Ishikawa (cell line): ENCODE measurements at regions not wholly inside any gene's neighbourhood (a gene's known extent, or its start where the extent isn't known, plus 50 kb on each side); places are given as distances from the start of the nearest gene placed in this dataset.

ENCODE experiments used
- CEBPB ChIP-seq: IDR thresholded peaks from 2 replicates; pipeline ENCODE4 v1.6.1; 2012
- CREB1 ChIP-seq: IDR thresholded peaks from 2 replicates; pipeline ENCODE4 v1.6.1; 2012; ENCODE audit warnings: low read depth
- EGR1 ChIP-seq: IDR thresholded peaks from 2 replicates; pipeline ENCODE4 v1.6.1; 2012
- EP300 ChIP-seq: IDR thresholded peaks from 2 replicates; pipeline ENCODE4 v1.6.1; 2012; ENCODE audit warnings: borderline replicate concordance
- NFIC ChIP-seq: IDR thresholded peaks from 2 replicates; pipeline ENCODE4 v1.6.1; 2012
- RAD21 ChIP-seq: IDR thresholded peaks from 2 replicates; pipeline ENCODE4 v1.6.1; 2012; ENCODE audit warnings: low read depth
- TAF1 ChIP-seq: IDR thresholded peaks from 2 replicates; pipeline ENCODE4 v1.6.1; 2012; ENCODE audit warnings: low read depth, mild to moderate bottlenecking
- TCF12 ChIP-seq: IDR thresholded peaks from 2 replicates; pipeline ENCODE4 v1.6.1; 2012; ENCODE audit warnings: low read depth
- YY1 ChIP-seq: IDR thresholded peaks from 2 replicates; pipeline ENCODE4 v1.6.1; 2012; ENCODE audit warnings: low read depth
- TF ChIP-seq, protein P1 (sequence below): IDR thresholded peaks from 2 replicates; pipeline ENCODE4 v1.6.1; 2012
- TF ChIP-seq, protein P2 (sequence below): IDR thresholded peaks from 2 replicates; pipeline ENCODE4 v1.6.1; 2012
- TF ChIP-seq, protein P3 (sequence below): IDR thresholded peaks from 2 replicates; pipeline ENCODE4 v1.6.1; 2012; ENCODE audit warnings: low read depth, mild to moderate bottlenecking

DNA sequence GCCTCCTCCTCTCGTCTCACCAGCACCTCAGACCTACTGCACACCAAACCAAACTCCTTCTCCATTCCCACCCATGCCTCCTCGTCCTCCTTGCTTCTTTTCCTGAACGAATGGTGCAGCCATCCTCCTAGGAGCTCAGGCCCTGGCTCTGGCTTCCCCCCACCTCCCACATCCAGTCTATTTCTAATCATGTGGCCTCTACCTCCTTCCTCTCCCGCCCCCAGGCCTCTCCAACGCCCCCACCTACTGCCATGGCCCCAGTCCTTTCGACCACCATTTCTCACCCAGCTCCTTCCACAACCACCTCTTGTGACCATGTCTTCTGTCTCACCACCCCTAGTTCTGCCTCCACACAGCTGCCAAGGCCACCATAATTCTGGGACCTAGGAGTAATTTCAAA, 127.1 kb downstream of the PJA1 start:
- no peak for TF ChIP-seq CEBPB
- no peak for TF ChIP-seq NFIC
- no peak for TF ChIP-seq RAD21
- TF ChIP-seq CREB1 = no peak
- TF ChIP-seq, protein P1, sequence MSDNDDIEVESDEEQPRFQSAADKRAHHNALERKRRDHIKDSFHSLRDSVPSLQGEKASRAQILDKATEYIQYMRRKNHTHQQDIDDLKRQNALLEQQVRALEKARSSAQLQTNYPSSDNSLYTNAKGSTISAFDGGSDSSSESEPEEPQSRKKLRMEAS = no peak
- TF ChIP-seq YY1 = no peak
- no peak for TF ChIP-seq EP300
- TF ChIP-seq, protein P2, sequence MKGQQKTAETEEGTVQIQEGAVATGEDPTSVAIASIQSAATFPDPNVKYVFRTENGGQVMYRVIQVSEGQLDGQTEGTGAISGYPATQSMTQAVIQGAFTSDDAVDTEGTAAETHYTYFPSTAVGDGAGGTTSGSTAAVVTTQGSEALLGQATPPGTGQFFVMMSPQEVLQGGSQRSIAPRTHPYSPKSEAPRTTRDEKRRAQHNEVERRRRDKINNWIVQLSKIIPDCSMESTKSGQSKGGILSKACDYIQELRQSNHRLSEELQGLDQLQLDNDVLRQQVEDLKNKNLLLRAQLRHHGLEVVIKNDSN = no peak
- TF ChIP-seq EGR1 = no peak
- TF ChIP-seq TAF1 = no peak
- TF ChIP-seq, protein P3, sequence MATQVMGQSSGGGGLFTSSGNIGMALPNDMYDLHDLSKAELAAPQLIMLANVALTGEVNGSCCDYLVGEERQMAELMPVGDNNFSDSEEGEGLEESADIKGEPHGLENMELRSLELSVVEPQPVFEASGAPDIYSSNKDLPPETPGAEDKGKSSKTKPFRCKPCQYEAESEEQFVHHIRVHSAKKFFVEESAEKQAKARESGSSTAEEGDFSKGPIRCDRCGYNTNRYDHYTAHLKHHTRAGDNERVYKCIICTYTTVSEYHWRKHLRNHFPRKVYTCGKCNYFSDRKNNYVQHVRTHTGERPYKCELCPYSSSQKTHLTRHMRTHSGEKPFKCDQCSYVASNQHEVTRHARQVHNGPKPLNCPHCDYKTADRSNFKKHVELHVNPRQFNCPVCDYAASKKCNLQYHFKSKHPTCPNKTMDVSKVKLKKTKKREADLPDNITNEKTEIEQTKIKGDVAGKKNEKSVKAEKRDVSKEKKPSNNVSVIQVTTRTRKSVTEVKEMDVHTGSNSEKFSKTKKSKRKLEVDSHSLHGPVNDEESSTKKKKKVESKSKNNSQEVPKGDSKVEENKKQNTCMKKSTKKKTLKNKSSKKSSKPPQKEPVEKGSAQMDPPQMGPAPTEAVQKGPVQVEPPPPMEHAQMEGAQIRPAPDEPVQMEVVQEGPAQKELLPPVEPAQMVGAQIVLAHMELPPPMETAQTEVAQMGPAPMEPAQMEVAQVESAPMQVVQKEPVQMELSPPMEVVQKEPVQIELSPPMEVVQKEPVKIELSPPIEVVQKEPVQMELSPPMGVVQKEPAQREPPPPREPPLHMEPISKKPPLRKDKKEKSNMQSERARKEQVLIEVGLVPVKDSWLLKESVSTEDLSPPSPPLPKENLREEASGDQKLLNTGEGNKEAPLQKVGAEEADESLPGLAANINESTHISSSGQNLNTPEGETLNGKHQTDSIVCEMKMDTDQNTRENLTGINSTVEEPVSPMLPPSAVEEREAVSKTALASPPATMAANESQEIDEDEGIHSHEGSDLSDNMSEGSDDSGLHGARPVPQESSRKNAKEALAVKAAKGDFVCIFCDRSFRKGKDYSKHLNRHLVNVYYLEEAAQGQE = no peak
- TF ChIP-seq TCF12 = no peak
